ENCODE measurements at regions not wholly inside any gene's neighbourhood (a gene's known extent, or its start where the extent isn't known, plus 50 kb on each side); places are given as distances from the start of the nearest gene placed in this dataset.

DNA sequence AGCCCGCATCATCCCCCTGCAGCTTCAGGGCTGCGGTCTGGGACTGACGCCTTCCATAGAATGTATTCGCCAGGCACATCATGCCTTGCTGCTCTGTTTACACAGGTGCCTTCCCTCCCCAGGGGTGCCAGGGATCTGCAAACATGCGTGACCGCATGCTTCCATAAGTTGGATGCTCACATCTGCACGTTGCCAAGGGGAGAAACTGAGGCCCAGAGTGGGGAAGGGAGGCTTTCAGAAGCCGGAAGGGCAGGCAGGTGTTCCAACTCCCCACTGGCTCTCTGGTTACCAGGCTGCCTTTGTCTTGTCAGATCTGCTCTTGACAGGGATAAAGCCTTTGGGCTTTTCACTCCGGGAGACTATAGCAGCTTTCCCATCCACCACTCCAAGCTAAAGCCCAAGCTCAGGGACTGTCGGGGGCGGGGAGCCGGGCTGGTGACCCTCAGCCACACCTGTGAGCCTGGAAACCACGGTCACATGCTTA is 125.8 kb upstream of the TNP1 start (continued):
- TF ChIP-seq TCF7 (IDR thresholded peaks at IDR 0.05; ENCODE audit: borderline replicate concordance) (no peak), MXI1 (IDR thresholded peaks at IDR 0.05; ENCODE audit: low read depth, low read length) (no peak), HDGF (IDR thresholded peaks at IDR 0.05) (no peak), BCL3 (IDR thresholded peaks at IDR 0.05; ENCODE audit: borderline replicate concordance, insufficient read depth, low read depth, low read length, poor library complexity, severe bottlenecking) (no peak), BMI1 (IDR thresholded peaks at IDR 0.05; ENCODE audit: borderline replicate concordance) (no peak), MEF2B (IDR thresholded peaks at IDR 0.05; ENCODE audit: partially characterized antibody, poor library complexity, severe bottlenecking) (no peak), RAD51 (IDR thresholded peaks at IDR 0.05) (no peak)
- TF ChIP-seq, protein P1, sequence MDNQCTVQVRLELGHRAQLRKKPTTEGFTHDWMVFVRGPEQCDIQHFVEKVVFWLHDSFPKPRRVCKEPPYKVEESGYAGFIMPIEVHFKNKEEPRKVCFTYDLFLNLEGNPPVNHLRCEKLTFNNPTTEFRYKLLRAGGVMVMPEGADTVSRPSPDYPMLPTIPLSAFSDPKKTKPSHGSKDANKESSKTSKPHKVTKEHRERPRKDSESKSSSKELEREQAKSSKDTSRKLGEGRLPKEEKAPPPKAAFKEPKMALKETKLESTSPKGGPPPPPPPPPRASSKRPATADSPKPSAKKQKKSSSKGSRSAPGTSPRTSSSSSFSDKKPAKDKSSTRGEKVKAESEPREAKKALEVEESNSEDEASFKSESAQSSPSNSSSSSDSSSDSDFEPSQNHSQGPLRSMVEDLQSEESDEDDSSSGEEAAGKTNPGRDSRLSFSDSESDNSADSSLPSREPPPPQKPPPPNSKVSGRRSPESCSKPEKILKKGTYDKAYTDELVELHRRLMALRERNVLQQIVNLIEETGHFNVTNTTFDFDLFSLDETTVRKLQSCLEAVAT (IDR thresholded peaks at IDR 0.05), result no peak
- TF ChIP-seq, protein P2, sequence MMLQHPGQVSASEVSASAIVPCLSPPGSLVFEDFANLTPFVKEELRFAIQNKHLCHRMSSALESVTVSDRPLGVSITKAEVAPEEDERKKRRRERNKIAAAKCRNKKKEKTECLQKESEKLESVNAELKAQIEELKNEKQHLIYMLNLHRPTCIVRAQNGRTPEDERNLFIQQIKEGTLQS (IDR thresholded peaks at IDR 0.05; ENCODE audit: borderline replicate concordance, extremely low read depth, low read depth, low read length), result no peak

DNA sequence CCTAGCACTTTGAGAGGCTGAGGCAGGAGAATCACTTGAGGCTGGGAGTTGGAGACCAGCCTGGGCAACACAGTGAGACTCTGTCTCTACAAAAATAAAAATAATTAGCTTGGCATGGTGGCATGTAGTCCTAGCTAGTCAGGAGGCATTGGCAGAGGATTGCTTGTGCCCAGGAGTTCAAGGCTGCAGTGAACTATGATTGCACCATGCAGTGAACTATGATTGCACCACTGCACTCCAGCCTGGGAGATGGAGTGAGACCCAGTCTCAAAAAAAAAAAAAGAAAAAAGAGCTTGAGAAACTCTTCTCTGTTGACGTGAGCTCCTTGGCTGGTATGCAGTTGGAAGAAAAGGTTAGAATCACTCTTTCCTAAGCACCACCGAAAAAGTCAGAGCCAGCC is 125.1 kb upstream of the TNP1 start:
- SMC1A ChIA-PET (ENCODE audit: uncharacterized antibody, unreplicated experiment), result interaction anchor here (0.6 to 0.8 kb wide), 3 partner anchors 10 to 493 kb away, joined by 3 read pairs; no protein-coding TSS in a partner anchor
- DNase-seq (ENCODE audit: low read depth, low spot score) (no peak), ATAC-seq (no peak), FAIRE-seq (no peak)
- no peaks in the 10 kb centered on the region for H3K4me1 ChIP-seq (ENCODE audit: control insufficient read depth, insufficient read depth, low read length)
- BruUV-seq (replicated peaks), result no TSS peak
- peaks cover 0 to 2% of the 10 kb centered on the region in 2 experiments; a peak in 2 of 4 replicates for H3K27me3 ChIP-seq (replicated peaks in 1 of 2; ENCODE audit: control insufficient read depth in 2 of 2, insufficient read depth in 2 of 2, low read length in 1 of 2)
- no peak overlapping the region for H2AFZ ChIP-seq (ENCODE audit: control insufficient read depth, low read depth, low read length)
- no peak overlapping the region for H3K9ac ChIP-seq (ENCODE audit: control insufficient read depth, insufficient read depth, low read length)
- RAD21 ChIA-PET (ENCODE audit: unreplicated experiment), result interaction anchor here (0.6 kb wide), 1 partner anchor 11 kb away, joined by 3 read pairs; no protein-coding TSS in a partner anchor
- no peaks in the 10 kb centered on the region for H3K79me2 ChIP-seq (ENCODE audit: control insufficient read depth, insufficient read depth, low read length)
- CTCF ChIA-PET, result no interaction called here
- WGBS (ENCODE audit: insufficient coverage, insufficient replicate concordance, low lambda C conversion rate, missing lambda C conversion rate), result 16% methylated on average over 2 of the region's 2 CpGs
- H3K9me3 ChIP-seq (replicated peaks; ENCODE audit: control insufficient read depth, insufficient read depth, low read length), result no peaks in the 10 kb centered on the region; the same call in 2 of the 3 replicates
- POLR2A ChIA-PET, result no interaction called here
- intact Hi-C loops (cut with micrococcal nuclease; ENCODE audit: unreplicated experiment), result no loop called here
- no peaks in the 10 kb centered on the region for H3K36me3 ChIP-seq (ENCODE audit: control insufficient read depth in 2 of 2, insufficient read depth in 2 of 2, low read length in 1 of 2)
- H3K4me3 ChIP-seq, result no peak overlapping the region
- no peaks in the 10 kb centered on the region for H4K20me1 ChIP-seq (ENCODE audit: control insufficient read depth, insufficient read depth)
- H3K4me2 ChIP-seq (ENCODE audit: control insufficient read depth, insufficient read depth), result no peak overlapping the region
- no peak overlapping the region for H3K27ac ChIP-seq (ENCODE audit: control insufficient read depth, insufficient read depth)
- in situ Hi-C loops (cut with MboI), result no loop called here
- no peak for TF ChIP-seq MEF2B (IDR thresholded peaks at IDR 0.05; ENCODE audit: partially characterized antibody, poor library complexity, severe bottlenecking)
- no peak for TF ChIP-seq SMAD1 (IDR thresholded peaks at IDR 0.05; ENCODE audit: low read depth, partially characterized antibody)
- TF ChIP-seq NR2C2 (IDR thresholded peaks at IDR 0.05; ENCODE audit: borderline replicate concordance, control insufficient read depth, insufficient read length, low read depth), result no peak
- TF ChIP-seq SREBF1 (IDR thresholded peaks at IDR 0.05; ENCODE audit: low read length), result no peak
- no peak for TF ChIP-seq POLR2AphosphoS5 (IDR thresholded peaks at IDR 0.05; ENCODE audit: low read length)
- no peak for TF ChIP-seq SUPT20H (IDR thresholded peaks at IDR 0.05; ENCODE audit: borderline replicate concordance, control insufficient read depth, low read depth, low read length)
- TF ChIP-seq SIN3A (IDR thresholded peaks at IDR 0.05; ENCODE audit: low read depth, low read length), result no peak
- TF ChIP-seq E4F1 (IDR thresholded peaks at IDR 0.05; ENCODE audit: borderline replicate concordance, partially characterized antibody), result no peak

Data from GM12878 (cell line).